ENCODE measurements at regions not wholly inside any gene's neighbourhood (a gene's known extent, or its start where the extent isn't known, plus 50 kb on each side); places are given as distances from the start of the nearest gene placed in this dataset.

DNA sequence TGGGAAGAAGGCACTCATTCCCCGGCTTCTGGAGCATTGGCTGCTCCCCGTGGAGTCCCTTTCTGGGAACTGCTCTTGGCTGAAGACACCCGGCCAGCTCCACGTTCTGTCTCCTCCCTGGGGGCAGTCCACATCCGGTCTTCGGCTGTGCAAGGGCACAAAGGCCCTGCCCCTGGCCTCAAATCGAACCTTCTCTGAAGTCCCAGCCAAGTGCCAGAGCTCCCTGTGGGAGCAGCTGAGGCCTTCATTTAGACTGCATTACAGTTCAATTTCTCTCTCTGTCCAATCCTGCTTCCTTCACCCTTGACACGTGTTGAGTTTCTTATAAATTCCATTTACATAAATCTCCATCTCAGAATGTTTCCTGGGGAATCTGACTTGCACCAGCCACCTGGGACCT, 132.9 kb upstream of the POU3F1 start:
- TF ChIP-seq CREB1 (CRISPR knock-in tag; IDR thresholded peaks at IDR 0.05; ENCODE audit: low read depth) (no peak), EZH2phosphoT487 (IDR thresholded peaks at IDR 0.05; ENCODE audit: unreplicated experiment) (no peak), EZH2 (IDR thresholded peaks at IDR 0.05; ENCODE audit: low read depth, unreplicated experiment) (no peak), POLR2AphosphoS5 (IDR thresholded peaks at IDR 0.05; ENCODE audit: low read depth) (no peak), JUNB (IDR thresholded peaks at IDR 0.05; ENCODE audit: unreplicated experiment) (no peak), ZNF331 (CRISPR knock-in tag; IDR thresholded peaks at IDR 0.05; ENCODE audit: low read depth) (no peak), ZNF114 (CRISPR knock-in tag; IDR thresholded peaks at IDR 0.05) (no peak)
- TF ChIP-seq, protein P1, sequence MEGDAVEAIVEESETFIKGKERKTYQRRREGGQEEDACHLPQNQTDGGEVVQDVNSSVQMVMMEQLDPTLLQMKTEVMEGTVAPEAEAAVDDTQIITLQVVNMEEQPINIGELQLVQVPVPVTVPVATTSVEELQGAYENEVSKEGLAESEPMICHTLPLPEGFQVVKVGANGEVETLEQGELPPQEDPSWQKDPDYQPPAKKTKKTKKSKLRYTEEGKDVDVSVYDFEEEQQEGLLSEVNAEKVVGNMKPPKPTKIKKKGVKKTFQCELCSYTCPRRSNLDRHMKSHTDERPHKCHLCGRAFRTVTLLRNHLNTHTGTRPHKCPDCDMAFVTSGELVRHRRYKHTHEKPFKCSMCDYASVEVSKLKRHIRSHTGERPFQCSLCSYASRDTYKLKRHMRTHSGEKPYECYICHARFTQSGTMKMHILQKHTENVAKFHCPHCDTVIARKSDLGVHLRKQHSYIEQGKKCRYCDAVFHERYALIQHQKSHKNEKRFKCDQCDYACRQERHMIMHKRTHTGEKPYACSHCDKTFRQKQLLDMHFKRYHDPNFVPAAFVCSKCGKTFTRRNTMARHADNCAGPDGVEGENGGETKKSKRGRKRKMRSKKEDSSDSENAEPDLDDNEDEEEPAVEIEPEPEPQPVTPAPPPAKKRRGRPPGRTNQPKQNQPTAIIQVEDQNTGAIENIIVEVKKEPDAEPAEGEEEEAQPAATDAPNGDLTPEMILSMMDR (conservative IDR thresholded peaks at IDR 0.05; ENCODE audit: low read depth in 2 of 2): no peak

Measured in GM23338 (cell line).